PC-3 (cell line): ENCODE measurements at regions not wholly inside any gene's neighbourhood (a gene's known extent, or its start where the extent isn't known, plus 50 kb on each side); places are given as distances from the start of the nearest gene placed in this dataset.

Source experiments
- CTCF ChIP-seq: fragments of 300-600 bp; sonication (generic); conservative IDR thresholded peaks from 2 replicates; pipeline ENCODE4 v1.5.1; 2017; ENCODE audit warnings: antibody characterized with exemption, low read depth, mild to moderate bottlenecking, low read length
- EZH2 ChIP-seq: fragments of 300-600 bp; sonication (generic); IDR thresholded peaks from one replicate; pipeline ENCODE4 v1.6.1; 2017; ENCODE audit warnings: antibody characterized with exemption, mild to moderate bottlenecking, low read length; ENCODE audit not compliant: unreplicated experiment
- EZH2phosphoT487 ChIP-seq: fragments of 300-600 bp; sonication (generic); IDR thresholded peaks from 2 replicates; pipeline ENCODE4 v1.6.1; 2018; ENCODE audit warnings: mild to moderate bottlenecking, antibody characterized with exemption, low read length, borderline replicate concordance

- TF ChIP-seq CTCF = no peak
- no peak for TF ChIP-seq EZH2
- TF ChIP-seq EZH2phosphoT487 = no peak
Measured at GRCh38 chr13:75145927-75146326, 336.0 kb downstream of the TBC1D4 start.
